ENCODE measurements at regions not wholly inside any gene's neighbourhood (a gene's known extent, or its start where the extent isn't known, plus 50 kb on each side); places are given as distances from the start of the nearest gene placed in this dataset.

GRCh38 chr3:127033786-127034185 lies 50.9 kb downstream of the PLXNA1 start:
- no peak for TF ChIP-seq CTCF (conservative IDR thresholded peaks at IDR 0.05; ENCODE audit: low read depth, low read length)
- TF ChIP-seq EZH2 (IDR thresholded peaks at IDR 0.05; ENCODE audit: borderline replicate concordance, low read depth, low read length, poor library complexity, severe bottlenecking) = no peak
